ENCODE measurements at regions not wholly inside any gene's neighbourhood (a gene's known extent, or its start where the extent isn't known, plus 50 kb on each side); places are given as distances from the start of the nearest gene placed in this dataset.

GRCh38 chr5:72646246-72646866 is 139.1 kb upstream of the ZNF366 start:
- intact Hi-C loops (cut with DNase I): no loop called here
- no peaks in the 10 kb centered on the region for H3K4me1 ChIP-seq (ENCODE audit: insufficient read depth)
- TF ChIP-seq CTCF (IDR thresholded peaks at IDR 0.05) (no peak), POLR2A (IDR thresholded peaks at IDR 0.05) (no peak), EP300 (IDR thresholded peaks at IDR 0.05) (no peak)
- no peak overlapping the region for H3K27ac ChIP-seq
- H3K27me3 ChIP-seq: no peaks in the 10 kb centered on the region
- DNase-seq: no peak
- H3K36me3 ChIP-seq: no peaks in the 10 kb centered on the region
- 82 to 92% (median 85%) methylated on average over 2 of the region's 2 CpGs for WGBS, 3 donors
- H3K9me3 ChIP-seq: no peaks in the 10 kb centered on the region
- H3K4me3 ChIP-seq: no peak overlapping the region

GRCh38 chr5:72645064-72645846 is 138.0 kb upstream of the ZNF366 start:
- H3K4me3 ChIP-seq: no peak overlapping the region
- no peak for DNase-seq
- H3K27me3 ChIP-seq: no peaks in the 10 kb centered on the region
- no peaks in the 10 kb centered on the region for H3K9me3 ChIP-seq
- no peaks in the 10 kb centered on the region for H3K4me1 ChIP-seq (ENCODE audit: insufficient read depth)
- intact Hi-C loops (cut with DNase I): no loop called here
- H3K36me3 ChIP-seq: no peaks in the 10 kb centered on the region
- WGBS, 3 donors: 64 to 79% (median 72%) methylated on average over 6 of the region's 6 CpGs
- no peak for TF ChIP-seq POLR2A (IDR thresholded peaks at IDR 0.05)
- TF ChIP-seq CTCF (IDR thresholded peaks at IDR 0.05): no peak
- no peak for TF ChIP-seq EP300 (IDR thresholded peaks at IDR 0.05)
- no peak overlapping the region for H3K27ac ChIP-seq

- DNase-seq: no peak
- no peak for TF ChIP-seq EP300 (IDR thresholded peaks at IDR 0.05)
- TF ChIP-seq POLR2A (IDR thresholded peaks at IDR 0.05): no peak
- TF ChIP-seq CTCF (IDR thresholded peaks at IDR 0.05): no peak
- Histone ChIP-seq H3K27ac (no peak overlapping the region), H3K9me3 (no peaks in the 10 kb centered on the region), H3K4me1 (ENCODE audit: insufficient read depth) (no peaks in the 10 kb centered on the region), H3K27me3 (no peaks in the 10 kb centered on the region), H3K36me3 (no peaks in the 10 kb centered on the region), H3K4me3 (no peak overlapping the region)
- 76 to 82% (median 76%) methylated on average over 2 of the region's 2 CpGs for WGBS, 3 donors
- intact Hi-C loops (cut with DNase I): no loop called here
Observed at GRCh38 chr5:72644296-72644695, 137.1 kb upstream of the ZNF366 start.

- Histone ChIP-seq H3K9me3 (no peaks in the 10 kb centered on the region), H3K27me3 (no peaks in the 10 kb centered on the region), H3K4me3 (no peak overlapping the region), H3K4me1 (ENCODE audit: insufficient read depth) (no peaks in the 10 kb centered on the region), H3K27ac (no peak overlapping the region), H3K36me3 (no peaks in the 10 kb centered on the region)
- intact Hi-C loops (cut with DNase I): no loop called here
- DNase-seq: no peak
- WGBS, 3 donors: 85 to 93% (median 90%) methylated on average over 2 of the region's 2 CpGs
- no peak for TF ChIP-seq CTCF (IDR thresholded peaks at IDR 0.05)
- no peak for TF ChIP-seq EP300 (IDR thresholded peaks at IDR 0.05)
- no peak for TF ChIP-seq POLR2A (IDR thresholded peaks at IDR 0.05)
Observed at GRCh38 chr5:72641164-72641563, 134.0 kb upstream of the ZNF366 start.

Data from ovary (tissue), 7 donors.